Activated T-cell treated with anti-CD3 and anti-CD28 coated beads, Interleukin-2, amount 50 U/mL, for 24 hours (primary cell): ENCODE measurements at regions not wholly inside any gene's neighbourhood (a gene's known extent, or its start where the extent isn't known, plus 50 kb on each side); places are given as distances from the start of the nearest gene placed in this dataset.

ENCODE experiments used
- DNase-seq: peaks from one replicate; pipeline ENCODE4 v3.0.0-alpha.2; 2020
- H3K27ac Mint-ChIP-seq: 2 replicates; pipeline ENCODE4 v1.8.0; 2020; ENCODE audit warnings: mild to moderate bottlenecking, mixed read lengths
- H3K27me3 Mint-ChIP-seq: 2 replicates; pipeline ENCODE4 v1.8.0; 2020; ENCODE audit warnings: mixed read lengths
- H3K36me3 Mint-ChIP-seq: 2 replicates; pipeline ENCODE4 v1.8.0; 2020; ENCODE audit warnings: low read depth, mixed read lengths
- H3K4me1 Mint-ChIP-seq: 2 replicates; pipeline ENCODE4 v1.8.0; 2020; ENCODE audit warnings: low read depth, mixed read lengths
- H3K4me3 Mint-ChIP-seq: 2 replicates; pipeline ENCODE4 v1.8.0; 2020; ENCODE audit warnings: mild to moderate bottlenecking, moderate library complexity, mixed read lengths
- H3K9me3 Mint-ChIP-seq: 2 replicates; pipeline ENCODE4 v1.8.0; 2020; ENCODE audit warnings: mixed read lengths

- H3K27ac Mint-ChIP-seq: no peak overlapping the region
- H3K36me3 Mint-ChIP-seq: no peaks in the 10 kb centered on the region
- H3K4me3 Mint-ChIP-seq: no peak overlapping the region
- no peaks in the 10 kb centered on the region for H3K27me3 Mint-ChIP-seq
- peaks cover 9% of the 10 kb centered on the region for H3K9me3 Mint-ChIP-seq
- H3K4me1 Mint-ChIP-seq: no peaks in the 10 kb centered on the region
- no peak for DNase-seq
Observed at GRCh38 chr2:104523921-104524320, 330.0 kb upstream of the POU3F3 start.

DNA sequence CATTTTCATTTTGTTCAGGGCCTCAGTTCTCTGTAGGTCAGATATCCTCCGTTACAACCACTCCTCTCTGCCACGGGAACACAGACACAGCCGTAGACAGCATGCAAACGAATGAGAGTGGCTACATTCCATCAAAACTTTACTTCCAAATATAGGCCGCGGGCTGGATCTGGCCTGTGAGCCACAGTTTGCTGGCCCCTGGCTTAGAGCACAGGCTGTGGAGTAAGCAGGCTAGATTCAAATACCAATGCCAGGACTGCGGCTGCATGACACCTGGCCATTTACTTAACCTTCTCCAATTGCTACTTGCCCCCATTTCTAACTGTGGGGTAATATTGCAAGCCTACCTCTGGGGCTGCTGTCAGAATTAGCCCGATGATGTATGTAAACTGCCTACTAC is 325.8 kb upstream of the POU3F3 start:
- Mint-ChIP-seq H3K4me1 (no peaks in the 10 kb centered on the region), H3K4me3 (no peak overlapping the region), H3K9me3 (no peaks in the 10 kb centered on the region), H3K36me3 (no peaks in the 10 kb centered on the region), H3K27me3 (no peaks in the 10 kb centered on the region), H3K27ac (no peak overlapping the region)
- DNase-seq: no peak

DNA sequence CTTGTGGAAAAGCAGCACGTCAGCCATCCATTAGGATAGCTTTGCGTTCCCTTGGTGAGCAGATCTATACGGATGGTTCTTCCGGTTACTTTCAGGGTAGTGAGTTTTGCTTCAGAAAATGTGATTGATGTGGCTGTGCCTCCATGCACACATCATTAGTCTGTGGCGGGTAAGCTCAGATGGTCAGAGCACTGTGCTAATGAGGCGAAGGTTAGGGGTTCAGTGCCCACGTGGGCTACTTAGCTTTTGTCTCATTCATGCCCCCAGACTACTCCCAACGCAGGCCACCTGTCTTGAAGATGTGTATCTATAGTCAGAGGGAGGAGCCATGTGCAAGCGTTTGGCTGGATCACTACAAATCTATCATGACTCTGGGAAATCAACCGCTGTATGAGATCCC is 322.8 kb upstream of the POU3F3 start:
- no peak for DNase-seq
- Mint-ChIP-seq H3K4me1 (no peaks in the 10 kb centered on the region), H3K9me3 (no peaks in the 10 kb centered on the region), H3K27me3 (no peaks in the 10 kb centered on the region), H3K27ac (no peak overlapping the region), H3K4me3 (no peak overlapping the region), H3K36me3 (no peaks in the 10 kb centered on the region)

DNA sequence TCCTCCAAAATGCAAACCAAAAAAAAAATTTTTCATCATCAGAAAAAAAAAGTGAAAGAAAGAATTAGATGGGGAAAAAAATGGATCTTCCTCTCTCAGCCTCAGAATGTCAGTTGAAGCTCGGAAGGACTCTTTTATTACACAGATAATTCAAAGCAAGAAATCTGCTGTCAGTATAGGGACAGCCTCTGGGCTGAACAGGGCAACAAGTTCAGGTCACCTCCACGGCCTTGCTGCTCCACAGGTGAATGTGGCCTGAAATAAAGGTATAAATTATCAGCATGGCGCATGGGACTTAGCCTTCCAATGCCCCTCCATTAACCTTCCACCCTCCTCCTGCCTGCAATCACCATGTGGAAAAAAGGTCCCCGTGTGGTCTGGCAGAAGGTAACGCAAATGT is 316.8 kb upstream of the POU3F3 start:
- H3K27me3 Mint-ChIP-seq: no peaks in the 10 kb centered on the region
- no peak overlapping the region for H3K4me3 Mint-ChIP-seq
- H3K27ac Mint-ChIP-seq: no peak overlapping the region
- no peaks in the 10 kb centered on the region for H3K9me3 Mint-ChIP-seq
- no peaks in the 10 kb centered on the region for H3K36me3 Mint-ChIP-seq
- DNase-seq: no peak
- H3K4me1 Mint-ChIP-seq: peaks cover 7% of the 10 kb centered on the region

DNA sequence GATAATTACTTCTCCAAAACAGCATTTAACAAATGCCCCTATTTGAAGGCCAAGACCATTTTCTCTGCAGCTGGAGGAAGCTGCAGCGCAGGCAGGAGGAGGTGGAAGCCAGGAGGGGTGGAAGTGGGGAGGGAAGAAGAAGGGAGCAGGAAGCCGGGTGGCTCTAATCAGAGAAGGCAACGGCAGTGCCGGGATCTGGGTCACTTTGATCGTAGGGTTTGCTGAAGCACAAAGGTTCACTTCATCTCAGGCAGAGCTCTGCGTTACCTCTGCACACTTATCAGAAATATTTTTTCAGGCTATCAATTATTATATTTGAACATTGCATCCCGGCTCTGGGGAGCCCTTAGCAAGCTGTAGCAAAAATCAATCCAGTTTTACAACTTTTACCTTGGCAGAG is 315.8 kb upstream of the POU3F3 start:
- H3K4me3 Mint-ChIP-seq: no peak overlapping the region
- H3K9me3 Mint-ChIP-seq: no peaks in the 10 kb centered on the region
- peaks cover 7% of the 10 kb centered on the region for H3K4me1 Mint-ChIP-seq
- H3K27me3 Mint-ChIP-seq: no peaks in the 10 kb centered on the region
- H3K27ac Mint-ChIP-seq: no peak overlapping the region
- DNase-seq: no peak
- H3K36me3 Mint-ChIP-seq: no peaks in the 10 kb centered on the region

GRCh38 chr2:104539649-104540048 is 314.3 kb upstream of the POU3F3 start:
- peaks cover 7% of the 10 kb centered on the region for H3K4me1 Mint-ChIP-seq
- H3K27me3 Mint-ChIP-seq: no peaks in the 10 kb centered on the region
- no peak for DNase-seq

DNA sequence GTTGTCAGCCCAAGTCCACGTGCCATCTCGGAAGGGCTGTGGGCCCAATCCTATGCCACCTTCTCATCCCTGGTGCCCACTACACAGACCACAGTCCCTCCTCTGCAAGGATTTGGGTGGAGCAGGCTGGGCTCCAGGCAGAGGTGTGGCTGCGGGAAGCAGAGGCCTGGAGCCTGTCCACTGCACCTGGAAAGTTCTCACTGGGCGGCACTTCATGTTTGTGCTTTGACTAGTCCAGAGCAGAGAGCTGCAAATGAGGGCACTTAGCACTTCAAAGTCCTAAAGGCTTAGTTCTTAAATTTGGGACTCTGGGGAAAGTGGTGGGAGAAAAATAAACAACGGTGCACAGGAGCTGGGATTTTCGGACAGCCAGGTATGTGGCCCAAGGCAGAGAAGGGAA is 308.9 kb upstream of the POU3F3 start:
- no peaks in the 10 kb centered on the region for H3K9me3 Mint-ChIP-seq
- H3K27me3 Mint-ChIP-seq: no peaks in the 10 kb centered on the region
- no peak overlapping the region for H3K4me3 Mint-ChIP-seq
- H3K4me1 Mint-ChIP-seq: peaks cover under 1% of the 10 kb centered on the region
- no peak for DNase-seq
- no peak overlapping the region for H3K27ac Mint-ChIP-seq
- H3K36me3 Mint-ChIP-seq: no peaks in the 10 kb centered on the region

More at GRCh38 chr2:104539649-104540048, 314.3 kb upstream of the POU3F3 start:
- Mint-ChIP-seq H3K4me3 (no peak overlapping the region), H3K9me3 (no peaks in the 10 kb centered on the region), H3K27ac (no peak overlapping the region), H3K36me3 (no peaks in the 10 kb centered on the region)

GRCh38 chr2:104546537-104546936 is 307.4 kb upstream of the POU3F3 start:
- no peak for DNase-seq
- Mint-ChIP-seq H3K27me3 (no peaks in the 10 kb centered on the region), H3K4me3 (no peak overlapping the region), H3K36me3 (no peaks in the 10 kb centered on the region), H3K4me1 (no peaks in the 10 kb centered on the region), H3K9me3 (no peaks in the 10 kb centered on the region), H3K27ac (no peak overlapping the region)

GRCh38 chr2:104547221-104547620 is 306.7 kb upstream of the POU3F3 start:
- no peaks in the 10 kb centered on the region for H3K4me1 Mint-ChIP-seq
- no peak overlapping the region for H3K27ac Mint-ChIP-seq
- DNase-seq: no peak
- no peaks in the 10 kb centered on the region for H3K36me3 Mint-ChIP-seq
- H3K4me3 Mint-ChIP-seq: no peak overlapping the region
- H3K27me3 Mint-ChIP-seq: no peaks in the 10 kb centered on the region
- no peaks in the 10 kb centered on the region for H3K9me3 Mint-ChIP-seq

DNA sequence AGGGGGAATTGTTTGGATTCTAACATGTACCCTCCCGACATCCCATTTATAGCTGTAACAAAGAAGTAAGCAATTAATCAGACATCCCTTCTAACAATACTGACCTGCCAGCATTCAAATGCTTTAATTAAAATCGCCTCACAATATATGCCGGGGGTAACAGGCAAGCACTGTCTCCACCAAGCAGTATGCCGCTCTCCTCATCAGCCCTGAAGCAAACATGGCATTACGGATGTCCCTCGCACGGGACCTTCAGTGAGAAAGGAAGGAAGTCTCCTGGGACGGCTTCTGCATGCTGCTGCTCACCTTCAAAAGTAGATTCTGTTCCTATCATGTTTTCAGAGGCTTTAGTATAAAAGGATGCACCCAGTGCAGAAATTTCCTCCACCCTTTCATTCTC is 292.7 kb upstream of the POU3F3 start:
- no peak overlapping the region for H3K27ac Mint-ChIP-seq
- H3K36me3 Mint-ChIP-seq: no peaks in the 10 kb centered on the region
- H3K4me3 Mint-ChIP-seq: no peak overlapping the region
- H3K4me1 Mint-ChIP-seq: no peaks in the 10 kb centered on the region
- DNase-seq: no peak
- no peaks in the 10 kb centered on the region for H3K27me3 Mint-ChIP-seq
- H3K9me3 Mint-ChIP-seq: peaks cover 2% of the 10 kb centered on the region

GRCh38 chr2:104562537-104562936 is 291.4 kb upstream of the POU3F3 start:
- Mint-ChIP-seq H3K27me3 (no peaks in the 10 kb centered on the region), H3K9me3 (peaks cover 2% of the 10 kb centered on the region), H3K27ac (no peak overlapping the region), H3K36me3 (no peaks in the 10 kb centered on the region), H3K4me3 (no peak overlapping the region), H3K4me1 (no peaks in the 10 kb centered on the region)
- DNase-seq: no peak

- no peak for DNase-seq
- peaks cover 2% of the 10 kb centered on the region for H3K9me3 Mint-ChIP-seq
- H3K27me3 Mint-ChIP-seq: no peaks in the 10 kb centered on the region
- no peak overlapping the region for H3K27ac Mint-ChIP-seq
- H3K36me3 Mint-ChIP-seq: no peaks in the 10 kb centered on the region
- no peak overlapping the region for H3K4me3 Mint-ChIP-seq
- no peaks in the 10 kb centered on the region for H3K4me1 Mint-ChIP-seq
Observed at GRCh38 chr2:104563398-104563996, 290.4 kb upstream of the POU3F3 start.

DNA sequence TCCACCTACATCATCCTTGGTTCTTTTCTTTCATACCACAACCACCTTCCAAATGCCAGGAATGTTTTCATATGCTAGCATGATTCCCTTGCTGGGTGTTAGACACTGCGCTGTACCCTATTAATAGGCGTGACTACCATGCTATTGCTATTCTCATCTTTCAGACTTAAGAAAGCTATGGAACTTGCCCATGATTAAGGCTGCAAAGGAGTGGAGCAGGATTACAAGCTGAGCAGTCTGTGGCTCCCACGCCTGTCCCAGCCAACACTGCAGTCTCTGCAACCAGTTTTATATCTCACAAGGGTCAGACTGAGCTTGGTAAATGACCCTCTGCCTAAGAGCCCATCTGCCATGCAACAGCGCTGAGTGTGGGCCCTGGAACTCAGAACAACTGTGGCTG is 285.7 kb upstream of the POU3F3 start:
- H3K4me1 Mint-ChIP-seq: no peaks in the 10 kb centered on the region
- H3K27ac Mint-ChIP-seq: no peak overlapping the region
- no peaks in the 10 kb centered on the region for H3K27me3 Mint-ChIP-seq
- DNase-seq: no peak
- no peak overlapping the region for H3K4me3 Mint-ChIP-seq
- peaks cover 2% of the 10 kb centered on the region for H3K9me3 Mint-ChIP-seq
- no peaks in the 10 kb centered on the region for H3K36me3 Mint-ChIP-seq

DNA sequence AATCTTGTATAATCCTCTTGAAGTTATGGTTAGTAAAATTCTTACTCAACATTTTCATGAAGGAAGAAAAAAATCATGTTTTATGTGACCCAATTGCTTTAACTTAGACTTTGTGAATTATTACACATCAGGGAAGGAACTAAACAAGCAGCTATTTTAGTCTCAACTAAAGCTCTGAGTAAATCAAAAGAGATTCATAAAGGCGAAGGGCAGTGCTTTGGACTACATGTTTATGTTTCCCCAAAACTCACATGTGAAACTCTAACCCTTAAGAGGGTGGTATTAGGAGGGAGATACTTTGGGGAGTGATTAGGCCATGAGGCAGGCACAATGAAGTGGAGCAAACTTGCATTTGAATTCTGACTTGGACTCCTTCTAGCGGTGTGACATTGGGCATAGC is 283.7 kb upstream of the POU3F3 start:
- Mint-ChIP-seq H3K9me3 (no peaks in the 10 kb centered on the region), H3K36me3 (no peaks in the 10 kb centered on the region), H3K27me3 (no peaks in the 10 kb centered on the region), H3K4me1 (no peaks in the 10 kb centered on the region), H3K4me3 (no peak overlapping the region), H3K27ac (no peak overlapping the region)
- DNase-seq: no peak

DNA sequence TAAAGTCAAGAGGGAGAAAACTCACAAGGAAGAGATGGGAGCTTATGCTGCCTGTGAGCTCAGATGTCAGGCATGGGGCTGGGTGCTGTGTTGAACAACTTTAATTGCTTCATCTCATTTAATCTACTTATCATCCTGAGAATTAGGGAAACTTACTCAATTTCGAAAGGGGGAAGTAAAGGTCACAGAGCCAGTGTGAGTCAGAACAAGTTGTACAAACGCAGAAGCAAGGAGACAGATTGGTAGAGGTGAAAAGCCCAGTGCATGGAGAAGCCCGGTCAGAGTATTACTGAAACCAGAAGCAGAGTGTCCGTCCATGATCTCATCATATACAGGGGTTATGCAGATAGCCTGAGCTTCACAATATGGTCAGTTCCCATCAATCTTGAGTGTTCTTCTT is 281.1 kb upstream of the POU3F3 start:
- DNase-seq: no peak
- no peak overlapping the region for H3K4me3 Mint-ChIP-seq
- H3K36me3 Mint-ChIP-seq: no peaks in the 10 kb centered on the region
- H3K4me1 Mint-ChIP-seq: no peaks in the 10 kb centered on the region
- H3K27me3 Mint-ChIP-seq: no peaks in the 10 kb centered on the region
- H3K9me3 Mint-ChIP-seq: no peaks in the 10 kb centered on the region
- H3K27ac Mint-ChIP-seq: no peak overlapping the region

- Mint-ChIP-seq H3K4me1 (no peaks in the 10 kb centered on the region), H3K27me3 (no peaks in the 10 kb centered on the region), H3K4me3 (no peak overlapping the region), H3K9me3 (no peaks in the 10 kb centered on the region), H3K36me3 (no peaks in the 10 kb centered on the region), H3K27ac (no peak overlapping the region)
- no peak for DNase-seq
Observed at GRCh38 chr2:104574367-104574766, 279.5 kb upstream of the POU3F3 start.
